MM.1S (cell line): ENCODE measurements at regions not wholly inside any gene's neighbourhood (a gene's known extent, or its start where the extent isn't known, plus 50 kb on each side); places are given as distances from the start of the nearest gene placed in this dataset.

Experiments used
- DNase-seq: peaks from one replicate; pipeline ENCODE4 v3.0.0-alpha.2; 2015
- H2AFZ ChIP-seq: fragments of 300-600 bp; sonication (generic); 2 replicates; pipeline ENCODE4 v1.6.0; 2016; ENCODE audit warnings: antibody characterized with exemption, low read length
- H3F3A ChIP-seq: fragments of 300-600 bp; sonication (generic); 2 replicates; pipeline ENCODE4 v1.6.1; 2016; ENCODE audit warnings: mild to moderate bottlenecking, antibody characterized with exemption, low read length, moderate library complexity, mixed read lengths; ENCODE audit not compliant: insufficient read depth
- H3K27ac ChIP-seq: fragments of 300-600 bp; sonication (generic); 2 replicates; pipeline ENCODE4 v1.5.1; 2016; ENCODE audit warnings: mild to moderate bottlenecking, low read length
- H3K27me3 ChIP-seq: fragments of 300-600 bp; sonication (generic); replicated peaks from 2 replicates; pipeline ENCODE4 v1.6.0; 2016; ENCODE audit warnings: low read length; ENCODE audit not compliant: insufficient read depth
- H3K36me3 ChIP-seq: fragments of 300-600 bp; sonication (generic); replicated peaks from 2 replicates; pipeline ENCODE4 v1.6.1; 2016; ENCODE audit warnings: mild to moderate bottlenecking, low read length, mixed read lengths; ENCODE audit not compliant: insufficient read depth
- H3K4me1 ChIP-seq: fragments of 300-600 bp; sonication (generic); 2 replicates; pipeline ENCODE4 v1.6.1; 2016; ENCODE audit warnings: low read length, mixed read lengths
- H3K4me2 ChIP-seq: fragments of 300-600 bp; sonication (generic); 2 replicates; pipeline ENCODE4 v1.6.0; 2016; ENCODE audit warnings: low read depth, low read length
- H3K4me3 ChIP-seq: fragments of 300-600 bp; sonication (generic); 2 replicates; pipeline ENCODE4 v1.5.1; 2016; ENCODE audit warnings: low read length, mixed read lengths
- H3K79me2 ChIP-seq: fragments of 300-600 bp; sonication (generic); 2 replicates; pipeline ENCODE4 v1.6.1; 2016; ENCODE audit warnings: mixed run types, low read length, mixed read lengths
- H3K9ac ChIP-seq: fragments of 300-600 bp; sonication (generic); 2 replicates; pipeline ENCODE4 v1.6.1; 2016; ENCODE audit warnings: low read length, mixed read lengths
- H3K9me2 ChIP-seq: fragments of 300-600 bp; sonication (generic); replicated peaks from 2 replicates; pipeline ENCODE4 v1.6.1; 2016; ENCODE audit warnings: mild to moderate bottlenecking, low read length, mixed read lengths; ENCODE audit not compliant: insufficient read depth
- H3K9me3 ChIP-seq: fragments of 300-600 bp; sonication (generic); replicated peaks from 2 replicates; pipeline ENCODE4 v1.6.1; 2016; ENCODE audit warnings: mild to moderate bottlenecking, low read length, mixed read lengths; ENCODE audit not compliant: insufficient read depth
- H4K20me1 ChIP-seq: fragments of 300-600 bp; sonication (generic); 2 replicates; pipeline ENCODE4 v1.6.1; 2016; ENCODE audit warnings: mild to moderate bottlenecking, low read length, moderate library complexity, mixed read lengths; ENCODE audit not compliant: insufficient read depth
- EZH2 ChIP-seq: fragments of 300-600 bp; sonication (generic); optimal IDR thresholded peaks from 2 replicates; pipeline ENCODE3; 2017; ENCODE audit warnings: low read depth, mild to moderate bottlenecking, antibody characterized with exemption, low read length, mixed read lengths
- EZH2phosphoT487 ChIP-seq: fragments of 300-600 bp; sonication (generic); IDR thresholded peaks from 2 replicates; pipeline ENCODE4 v1.6.1; 2018; ENCODE audit warnings: antibody characterized with exemption, low read length
- TF ChIP-seq, protein P1 (sequence below): fragments of 300-600 bp; sonication (generic); IDR thresholded peaks from 2 replicates; pipeline ENCODE4 v1.5.1; 2016; ENCODE audit warnings: antibody characterized with exemption, low read length, mixed read lengths

GRCh38 chr10:60444494-60445064 lies 54.9 kb upstream of the ANK3 start:
- no peak overlapping the region for H3K27ac ChIP-seq
- no peaks in the 10 kb centered on the region for H3K9me2 ChIP-seq
- no peak overlapping the region for H3K9ac ChIP-seq
- TF ChIP-seq, protein P1, sequence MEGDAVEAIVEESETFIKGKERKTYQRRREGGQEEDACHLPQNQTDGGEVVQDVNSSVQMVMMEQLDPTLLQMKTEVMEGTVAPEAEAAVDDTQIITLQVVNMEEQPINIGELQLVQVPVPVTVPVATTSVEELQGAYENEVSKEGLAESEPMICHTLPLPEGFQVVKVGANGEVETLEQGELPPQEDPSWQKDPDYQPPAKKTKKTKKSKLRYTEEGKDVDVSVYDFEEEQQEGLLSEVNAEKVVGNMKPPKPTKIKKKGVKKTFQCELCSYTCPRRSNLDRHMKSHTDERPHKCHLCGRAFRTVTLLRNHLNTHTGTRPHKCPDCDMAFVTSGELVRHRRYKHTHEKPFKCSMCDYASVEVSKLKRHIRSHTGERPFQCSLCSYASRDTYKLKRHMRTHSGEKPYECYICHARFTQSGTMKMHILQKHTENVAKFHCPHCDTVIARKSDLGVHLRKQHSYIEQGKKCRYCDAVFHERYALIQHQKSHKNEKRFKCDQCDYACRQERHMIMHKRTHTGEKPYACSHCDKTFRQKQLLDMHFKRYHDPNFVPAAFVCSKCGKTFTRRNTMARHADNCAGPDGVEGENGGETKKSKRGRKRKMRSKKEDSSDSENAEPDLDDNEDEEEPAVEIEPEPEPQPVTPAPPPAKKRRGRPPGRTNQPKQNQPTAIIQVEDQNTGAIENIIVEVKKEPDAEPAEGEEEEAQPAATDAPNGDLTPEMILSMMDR: peak; percentile 59
- TF ChIP-seq EZH2phosphoT487: no peak
- no peak overlapping the region for H3K4me2 ChIP-seq
- no peaks in the 10 kb centered on the region for H4K20me1 ChIP-seq
- no peak overlapping the region for H3K4me3 ChIP-seq
- H3K27me3 ChIP-seq: no peaks in the 10 kb centered on the region
- H3K4me1 ChIP-seq: no peaks in the 10 kb centered on the region
- H3F3A ChIP-seq: no peaks in the 10 kb centered on the region
- H3K79me2 ChIP-seq: no peaks in the 10 kb centered on the region
- DNase-seq: peak; percentile 31
- no peak overlapping the region for H2AFZ ChIP-seq
- no peaks in the 10 kb centered on the region for H3K36me3 ChIP-seq
- H3K9me3 ChIP-seq: no peaks in the 10 kb centered on the region

GRCh38 chr10:60443346-60443745 lies 53.7 kb upstream of the ANK3 start:
- Histone ChIP-seq H3K27ac (no peak overlapping the region), H4K20me1 (no peaks in the 10 kb centered on the region), H3K4me1 (no peaks in the 10 kb centered on the region), H3K9me2 (no peaks in the 10 kb centered on the region), H2AFZ (no peak overlapping the region), H3K79me2 (no peaks in the 10 kb centered on the region), H3K4me2 (no peak overlapping the region), H3K27me3 (no peaks in the 10 kb centered on the region), H3K4me3 (no peak overlapping the region), H3F3A (no peaks in the 10 kb centered on the region), H3K9me3 (no peaks in the 10 kb centered on the region), H3K36me3 (no peaks in the 10 kb centered on the region), H3K9ac (no peak overlapping the region)
- DNase-seq: no peak
- TF ChIP-seq EZH2phosphoT487 (no peak), EZH2 (no peak)
- TF ChIP-seq, protein P1: no peak

DNA sequence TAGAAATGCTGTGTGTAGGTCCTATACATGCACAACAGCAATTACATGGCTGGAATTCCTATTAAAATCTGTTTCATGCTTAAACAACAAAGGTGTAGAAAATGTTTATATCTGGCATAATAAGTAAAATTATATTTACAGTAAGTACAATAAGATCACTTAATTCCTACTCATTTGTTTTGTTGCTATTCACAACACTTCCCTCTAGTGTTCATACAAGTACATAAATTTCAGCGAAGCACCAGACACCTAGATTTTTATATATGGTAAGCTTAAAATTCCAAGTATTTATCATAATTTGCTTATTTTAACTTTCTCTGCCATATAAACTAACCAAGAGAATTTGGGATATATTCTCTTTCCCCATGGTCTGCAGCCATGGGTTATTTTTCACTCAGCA lies 51.8 kb upstream of the ANK3 start:
- H3K9ac ChIP-seq: no peak overlapping the region
- DNase-seq: peak; percentile 39
- H3K27me3 ChIP-seq: no peaks in the 10 kb centered on the region
- H4K20me1 ChIP-seq: no peaks in the 10 kb centered on the region
- no peaks in the 10 kb centered on the region for H3F3A ChIP-seq
- no peak overlapping the region for H3K4me3 ChIP-seq
- no peaks in the 10 kb centered on the region for H3K4me1 ChIP-seq
- H3K9me2 ChIP-seq: no peaks in the 10 kb centered on the region
- no peak overlapping the region for H3K4me2 ChIP-seq
- H3K79me2 ChIP-seq: no peaks in the 10 kb centered on the region
- H3K27ac ChIP-seq: no peak overlapping the region
- H3K36me3 ChIP-seq: no peaks in the 10 kb centered on the region
- no peak overlapping the region for H2AFZ ChIP-seq
- TF ChIP-seq, protein P1: peak; percentile 34
- TF ChIP-seq EZH2phosphoT487: no peak
- H3K9me3 ChIP-seq: no peaks in the 10 kb centered on the region
